ENCODE measurements at regions not wholly inside any gene's neighbourhood (a gene's known extent, or its start where the extent isn't known, plus 50 kb on each side); places are given as distances from the start of the nearest gene placed in this dataset.

- TF ChIP-seq CTCF (IDR thresholded peaks at IDR 0.05; ENCODE audit: low read length) (no peak), EZH2 (IDR thresholded peaks at IDR 0.05; ENCODE audit: borderline replicate concordance, low read length) (no peak)
Observed at GRCh38 chr5:110104060-110104725, 414.5 kb downstream of the MAN2A1 start.

Data from OCI-LY1 (cell line).